ENCODE measurements at regions not wholly inside any gene's neighbourhood (a gene's known extent, or its start where the extent isn't known, plus 50 kb on each side); places are given as distances from the start of the nearest gene placed in this dataset.
A peak's percentile ranks its signal among the peaks of the same experiment; 100 is the strongest.

DNA sequence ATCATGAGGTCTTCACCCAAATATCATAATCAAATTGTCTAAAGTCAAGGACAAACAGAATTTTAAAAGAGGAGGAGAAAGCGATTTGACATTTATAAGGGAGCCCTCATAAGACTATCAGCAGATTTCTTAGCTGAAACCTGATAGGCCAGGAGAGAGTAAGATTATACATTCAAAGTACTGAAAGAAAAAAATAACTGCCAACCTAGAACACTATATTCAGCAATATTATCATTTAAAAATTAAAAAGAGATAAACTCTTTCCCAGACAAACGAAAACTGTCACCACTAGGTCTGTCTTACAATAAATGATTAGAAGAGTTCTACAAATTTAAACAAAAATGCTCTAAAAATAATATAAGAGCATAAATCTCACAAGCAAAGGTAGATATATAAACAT, 154.1 kb upstream of the TMEM106B start:
- Histone ChIP-seq H3K79me2 (ENCODE audit: low read length) (no peaks in the 10 kb centered on the region), H3K36me3 (replicated peaks; ENCODE audit: insufficient read depth, low read length) (no peaks in the 10 kb centered on the region), H4K20me1 (ENCODE audit: insufficient read depth, low read length) (no peaks in the 10 kb centered on the region), H3K27ac (ENCODE audit: low read length) (no peak overlapping the region), H2AFZ (ENCODE audit: low read length) (no peak overlapping the region), H3K27me3 (replicated peaks; ENCODE audit: insufficient read depth, low read length) (no peaks in the 10 kb centered on the region), H3K9ac (ENCODE audit: low read length) (no peak overlapping the region), H3K4me1 (ENCODE audit: low read length) (no peaks in the 10 kb centered on the region), H3K4me3 (ENCODE audit: low read length) (no peak overlapping the region), H3K9me2 (replicated peaks; ENCODE audit: insufficient read depth, low read length) (no peaks in the 10 kb centered on the region), H3F3A (ENCODE audit: insufficient read depth, low read length) (no peaks in the 10 kb centered on the region), H3K4me2 (ENCODE audit: low read depth, low read length) (no peak overlapping the region), H3K9me3 (replicated peaks; ENCODE audit: insufficient read depth, low read length) (no peaks in the 10 kb centered on the region)
- DNase-seq = no peak
- TF ChIP-seq, protein P1, sequence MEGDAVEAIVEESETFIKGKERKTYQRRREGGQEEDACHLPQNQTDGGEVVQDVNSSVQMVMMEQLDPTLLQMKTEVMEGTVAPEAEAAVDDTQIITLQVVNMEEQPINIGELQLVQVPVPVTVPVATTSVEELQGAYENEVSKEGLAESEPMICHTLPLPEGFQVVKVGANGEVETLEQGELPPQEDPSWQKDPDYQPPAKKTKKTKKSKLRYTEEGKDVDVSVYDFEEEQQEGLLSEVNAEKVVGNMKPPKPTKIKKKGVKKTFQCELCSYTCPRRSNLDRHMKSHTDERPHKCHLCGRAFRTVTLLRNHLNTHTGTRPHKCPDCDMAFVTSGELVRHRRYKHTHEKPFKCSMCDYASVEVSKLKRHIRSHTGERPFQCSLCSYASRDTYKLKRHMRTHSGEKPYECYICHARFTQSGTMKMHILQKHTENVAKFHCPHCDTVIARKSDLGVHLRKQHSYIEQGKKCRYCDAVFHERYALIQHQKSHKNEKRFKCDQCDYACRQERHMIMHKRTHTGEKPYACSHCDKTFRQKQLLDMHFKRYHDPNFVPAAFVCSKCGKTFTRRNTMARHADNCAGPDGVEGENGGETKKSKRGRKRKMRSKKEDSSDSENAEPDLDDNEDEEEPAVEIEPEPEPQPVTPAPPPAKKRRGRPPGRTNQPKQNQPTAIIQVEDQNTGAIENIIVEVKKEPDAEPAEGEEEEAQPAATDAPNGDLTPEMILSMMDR (IDR thresholded peaks at IDR 0.05; ENCODE audit: low read length) = no peak
- no peak for TF ChIP-seq EZH2phosphoT487 (IDR thresholded peaks at IDR 0.05; ENCODE audit: low read length)
- no peak for TF ChIP-seq EZH2 (optimal IDR thresholded peaks at IDR 0.05; ENCODE audit: low read depth, low read length)

DNA sequence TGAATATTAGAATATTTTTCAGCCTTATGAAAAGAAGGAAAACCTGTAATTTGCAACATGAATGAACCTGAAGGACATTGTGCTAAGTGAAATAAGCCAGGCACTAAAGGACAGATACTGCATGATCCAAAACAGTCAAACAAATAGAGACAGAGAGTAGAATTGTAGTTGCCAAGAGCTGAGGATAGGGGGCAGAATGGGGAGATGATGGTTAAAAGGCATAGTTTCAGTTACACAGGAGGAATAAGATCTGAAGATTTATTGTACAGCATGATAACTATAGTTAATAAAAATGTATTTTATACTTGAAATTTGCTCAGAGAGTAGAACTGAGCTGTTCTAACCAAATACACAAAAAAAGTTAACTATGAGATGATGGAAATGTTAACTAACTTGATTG, 149.0 kb upstream of the TMEM106B start:
- Histone ChIP-seq H3K27me3 (replicated peaks; ENCODE audit: insufficient read depth, low read length) (no peaks in the 10 kb centered on the region), H3K36me3 (replicated peaks; ENCODE audit: insufficient read depth, low read length) (no peaks in the 10 kb centered on the region), H3K4me1 (ENCODE audit: low read length) (no peaks in the 10 kb centered on the region), H2AFZ (ENCODE audit: low read length) (no peak overlapping the region), H3K9ac (ENCODE audit: low read length) (no peak overlapping the region), H3K9me3 (replicated peaks; ENCODE audit: insufficient read depth, low read length) (no peaks in the 10 kb centered on the region), H3K9me2 (replicated peaks; ENCODE audit: insufficient read depth, low read length) (no peaks in the 10 kb centered on the region), H3K4me3 (ENCODE audit: low read length) (no peak overlapping the region), H3F3A (ENCODE audit: insufficient read depth, low read length) (no peaks in the 10 kb centered on the region), H4K20me1 (ENCODE audit: insufficient read depth, low read length) (no peaks in the 10 kb centered on the region), H3K27ac (ENCODE audit: low read length) (no peak overlapping the region), H3K4me2 (ENCODE audit: low read depth, low read length) (no peak overlapping the region), H3K79me2 (ENCODE audit: low read length) (no peaks in the 10 kb centered on the region)
- DNase-seq = peak; percentile 14
- TF ChIP-seq, protein P1 (IDR thresholded peaks at IDR 0.05; ENCODE audit: low read length) = peak; percentile 36
- no peak for TF ChIP-seq EZH2phosphoT487 (IDR thresholded peaks at IDR 0.05; ENCODE audit: low read length)

DNA sequence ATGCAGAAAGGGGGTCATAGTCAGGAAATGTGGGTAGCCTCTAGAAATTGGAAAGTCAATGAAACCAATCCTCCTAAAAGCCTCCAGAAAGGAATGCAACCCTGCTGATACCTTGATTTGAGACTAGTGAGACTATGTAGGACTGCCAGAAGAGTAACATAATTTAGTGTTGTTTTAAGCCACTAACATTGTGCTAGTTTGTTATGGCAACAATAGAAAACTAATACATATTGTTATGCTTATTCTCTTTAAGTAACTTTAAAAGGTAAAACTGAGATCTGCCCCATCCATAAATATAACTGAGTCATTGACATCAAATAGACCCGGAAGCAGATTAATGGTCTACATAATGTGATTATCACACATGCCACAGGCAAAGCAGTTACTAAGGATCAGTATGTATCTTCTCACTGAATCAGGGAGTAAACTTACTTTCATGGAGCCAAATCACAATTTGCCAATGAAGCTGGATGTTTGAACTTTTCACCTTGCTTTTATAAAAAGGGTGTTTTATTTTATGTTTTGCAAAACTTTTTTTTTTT, 146.4 kb upstream of the TMEM106B start:
- H3K79me2 ChIP-seq (ENCODE audit: low read length) = no peaks in the 10 kb centered on the region
- H4K20me1 ChIP-seq (ENCODE audit: insufficient read depth, low read length) = no peaks in the 10 kb centered on the region
- no peaks in the 10 kb centered on the region for H3K9me2 ChIP-seq (replicated peaks; ENCODE audit: insufficient read depth, low read length)
- no peaks in the 10 kb centered on the region for H3F3A ChIP-seq (ENCODE audit: insufficient read depth, low read length)
- H3K4me2 ChIP-seq (ENCODE audit: low read depth, low read length) = no peak overlapping the region
- TF ChIP-seq EZH2 (optimal IDR thresholded peaks at IDR 0.05; ENCODE audit: low read depth, low read length) (no peak), EZH2phosphoT487 (IDR thresholded peaks at IDR 0.05; ENCODE audit: low read length) (no peak)
- TF ChIP-seq, protein P1 (IDR thresholded peaks at IDR 0.05; ENCODE audit: low read length) = no peak
- no peaks in the 10 kb centered on the region for H3K36me3 ChIP-seq (replicated peaks; ENCODE audit: insufficient read depth, low read length)
- no peak overlapping the region for H3K9ac ChIP-seq (ENCODE audit: low read length)
- no peaks in the 10 kb centered on the region for H3K4me1 ChIP-seq (ENCODE audit: low read length)
- no peak for DNase-seq
- H3K9me3 ChIP-seq (replicated peaks; ENCODE audit: insufficient read depth, low read length) = no peaks in the 10 kb centered on the region
- no peaks in the 10 kb centered on the region for H3K27me3 ChIP-seq (replicated peaks; ENCODE audit: insufficient read depth, low read length)
- no peak overlapping the region for H2AFZ ChIP-seq (ENCODE audit: low read length)
- H3K27ac ChIP-seq (ENCODE audit: low read length) = no peak overlapping the region
- no peak overlapping the region for H3K4me3 ChIP-seq (ENCODE audit: low read length)

All from MM.1S (cell line).